ENCODE measurements at regions not wholly inside any gene's neighbourhood (a gene's known extent, or its start where the extent isn't known, plus 50 kb on each side); places are given as distances from the start of the nearest gene placed in this dataset.
"Not testable (repeated sequence)": the region's sequence is repeated elsewhere in the genome, so short reads cannot be mapped to it uniquely, and the experiment has no call there.

DNA sequence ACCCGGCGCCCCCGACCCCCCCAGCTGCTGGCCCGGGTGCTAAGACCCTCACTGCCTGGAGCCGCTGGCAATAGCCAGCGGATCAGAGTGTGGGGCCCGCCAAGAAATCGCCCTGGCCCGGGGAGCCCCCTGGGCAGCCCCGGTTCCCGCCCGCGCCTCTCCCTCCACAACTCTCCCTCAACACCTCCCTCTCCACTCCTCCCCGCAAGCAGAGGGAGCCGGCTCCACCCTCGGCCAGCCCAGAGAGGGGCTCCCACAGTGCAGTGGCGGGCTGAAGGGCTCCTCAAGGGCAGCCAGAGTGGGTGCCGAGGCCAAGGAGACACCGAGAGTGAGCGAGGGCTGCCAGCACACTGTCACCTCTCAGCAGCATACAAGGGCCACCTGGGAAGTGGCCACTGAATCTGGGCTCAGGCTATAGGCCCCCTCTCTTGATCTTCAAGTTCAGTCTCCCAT lies 385.5 kb downstream of the SEC14L1 start:
- DNase-seq (ENCODE audit: low read depth): no peak

DNA sequence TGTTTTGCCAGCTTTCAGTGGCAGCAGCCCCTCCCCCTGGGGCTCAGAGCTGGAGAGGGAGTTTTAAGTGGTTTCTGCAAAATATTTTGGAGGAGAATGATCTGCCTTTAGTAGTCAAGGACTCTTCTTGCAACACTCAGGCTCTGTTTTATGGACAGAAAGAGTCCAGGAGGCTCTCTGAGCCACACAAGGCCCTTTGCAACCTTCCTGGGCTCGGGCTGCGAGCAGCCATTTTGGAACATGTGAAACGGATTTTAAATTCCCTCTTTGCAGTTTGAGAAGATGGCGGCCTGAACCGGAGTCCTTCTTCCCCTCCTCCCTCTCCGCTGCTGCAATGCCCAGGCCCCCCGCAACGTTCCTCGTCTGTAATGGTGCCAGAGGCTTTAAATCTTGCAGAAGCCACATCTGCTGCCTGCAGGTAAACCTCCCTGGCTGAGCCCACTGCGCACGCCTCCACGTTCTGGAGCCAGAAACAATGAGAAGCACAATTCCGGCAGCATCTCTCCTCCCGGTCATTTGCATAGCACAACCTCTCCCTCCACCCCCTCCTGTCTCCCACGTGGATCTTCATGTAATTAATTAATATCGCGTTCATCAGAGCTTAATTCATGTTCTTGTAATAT lies 386.1 kb downstream of the SEC14L1 start:
- DNase-seq (ENCODE audit: low read depth): no peak

DNA sequence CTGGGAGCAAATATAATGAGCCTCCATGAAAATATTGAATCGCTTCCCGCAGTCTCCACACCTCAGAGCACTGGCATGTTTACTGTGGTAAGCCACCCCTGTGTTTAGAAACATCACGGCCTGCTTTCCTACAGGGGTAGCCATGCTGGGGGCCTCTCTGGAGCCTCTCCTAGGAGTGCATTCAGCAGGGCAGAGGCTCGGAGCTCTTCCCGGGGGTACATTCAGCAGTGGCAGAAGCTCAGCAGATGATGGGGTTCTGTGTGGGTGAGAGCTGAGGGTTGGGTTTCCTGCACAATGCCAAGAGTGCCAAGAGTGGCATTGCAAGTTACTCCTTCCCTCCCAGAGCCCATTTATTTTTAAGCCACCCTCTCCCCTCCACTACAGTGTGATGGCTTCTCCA lies 386.6 kb downstream of the SEC14L1 start:
- no peak for DNase-seq (ENCODE audit: low read depth)

DNA sequence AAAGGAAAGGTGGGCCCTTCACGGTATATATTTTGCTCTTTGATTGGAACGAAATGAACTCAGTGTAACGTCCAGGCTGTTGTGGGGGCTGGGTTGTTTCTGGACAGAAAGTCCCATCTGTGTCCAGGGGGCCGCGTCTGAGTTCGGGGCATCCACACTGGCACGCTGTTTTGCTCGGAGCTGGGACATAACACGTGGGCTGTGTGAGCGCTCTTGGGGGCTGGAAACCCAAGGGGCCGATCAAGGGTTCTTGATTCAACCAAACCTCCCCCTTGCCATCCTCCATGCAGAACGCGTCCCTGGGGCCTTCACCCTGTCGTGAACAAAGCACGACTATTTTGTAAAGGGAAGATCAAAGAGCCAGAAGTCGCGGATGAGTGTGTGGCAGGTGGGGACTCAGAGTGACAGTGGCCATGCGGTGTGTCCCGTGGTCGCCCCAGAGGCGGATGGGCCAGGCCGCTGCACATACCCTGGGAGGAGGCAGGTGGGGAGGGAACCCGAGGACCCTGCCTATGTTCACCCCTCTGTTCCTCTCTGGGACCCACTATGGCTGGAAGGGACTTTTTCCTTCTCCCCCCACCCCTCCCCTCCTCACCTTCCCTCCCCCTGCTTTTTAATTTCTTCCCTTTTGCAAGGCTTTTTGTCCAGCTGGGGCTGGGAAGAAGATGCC lies 387.2 kb downstream of the SEC14L1 start:
- DNase-seq (ENCODE audit: low read depth): no peak

DNA sequence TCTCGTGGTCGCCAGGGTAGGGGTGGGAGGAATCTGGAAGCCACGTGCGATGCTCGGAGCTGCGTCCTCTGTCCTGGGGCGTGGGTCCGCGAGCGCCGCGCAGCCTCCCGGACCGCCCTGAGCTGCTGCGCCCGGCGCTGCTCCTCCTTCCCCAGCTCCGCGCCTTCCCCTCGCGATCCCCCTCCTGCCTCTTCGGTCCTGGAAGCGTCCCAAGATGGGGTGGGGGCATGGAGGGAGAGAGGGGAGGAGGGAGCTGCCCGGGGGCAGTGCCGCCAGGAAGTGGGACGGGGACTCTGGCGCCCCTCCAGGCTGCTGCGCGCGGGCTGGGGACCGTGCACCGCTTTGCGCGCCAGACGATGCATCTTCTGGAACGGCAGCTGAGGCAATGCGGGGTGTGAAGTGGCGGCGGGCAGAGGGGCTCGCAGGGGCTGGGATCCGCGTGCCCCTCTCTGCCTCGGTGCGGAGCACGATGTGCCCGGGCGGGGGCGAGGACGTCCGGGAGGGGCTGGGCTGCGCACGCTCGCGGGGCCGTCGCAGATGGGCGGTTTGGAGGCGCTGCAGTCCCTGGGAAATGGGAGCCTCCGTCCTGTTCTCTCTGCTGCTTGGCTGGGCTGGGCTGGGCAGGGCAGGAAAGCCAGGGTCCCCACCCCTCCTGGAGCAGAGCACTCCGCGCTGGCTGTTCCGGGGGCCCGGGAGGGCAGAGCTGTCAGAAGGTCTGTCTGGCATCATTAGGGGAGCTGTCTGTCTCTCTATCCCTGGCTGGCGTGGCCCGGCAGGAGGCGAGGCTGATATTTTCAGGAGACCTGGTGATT lies 388.0 kb downstream of the SEC14L1 start:
- DNase-seq (ENCODE audit: low read depth): no peak

DNA sequence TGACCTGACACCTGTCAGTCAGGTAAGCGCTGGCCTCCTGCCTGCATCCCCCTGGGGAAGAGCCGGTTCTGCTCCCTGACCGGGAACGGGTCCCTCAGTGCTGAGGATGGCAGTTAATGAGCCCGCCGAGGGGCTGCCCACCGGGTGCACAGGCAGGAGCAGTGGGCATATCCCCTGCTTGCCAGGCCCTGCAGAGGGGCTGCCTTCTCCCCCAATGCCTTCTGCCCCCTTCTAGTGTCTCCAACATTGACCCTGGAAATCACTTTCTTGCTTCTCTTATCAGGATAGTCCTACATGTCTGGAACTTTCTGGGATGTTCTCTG lies 388.5 kb downstream of the SEC14L1 start:
- no peak for DNase-seq (ENCODE audit: low read depth)

DNA sequence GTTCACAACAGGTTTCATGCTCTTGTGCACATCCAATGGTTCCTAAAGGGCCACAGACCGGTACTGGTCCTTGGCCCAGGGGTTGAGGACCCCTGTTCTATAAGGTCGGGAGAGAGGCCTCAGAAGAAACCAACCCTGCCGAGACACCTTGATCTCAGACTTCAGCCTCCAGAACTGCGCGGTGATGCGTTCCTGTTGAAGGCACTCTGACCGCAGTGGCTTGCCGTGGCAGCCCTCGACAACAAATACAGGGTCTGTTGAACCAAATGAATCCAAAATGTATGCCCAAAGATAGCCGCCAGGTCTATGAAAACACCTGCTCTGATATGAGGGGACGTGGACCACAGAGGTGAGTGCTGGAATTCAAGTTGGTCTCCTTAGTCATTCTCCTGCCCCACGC lies 389.8 kb downstream of the SEC14L1 start:
- DNase-seq (ENCODE audit: low read depth): no peak

DNA sequence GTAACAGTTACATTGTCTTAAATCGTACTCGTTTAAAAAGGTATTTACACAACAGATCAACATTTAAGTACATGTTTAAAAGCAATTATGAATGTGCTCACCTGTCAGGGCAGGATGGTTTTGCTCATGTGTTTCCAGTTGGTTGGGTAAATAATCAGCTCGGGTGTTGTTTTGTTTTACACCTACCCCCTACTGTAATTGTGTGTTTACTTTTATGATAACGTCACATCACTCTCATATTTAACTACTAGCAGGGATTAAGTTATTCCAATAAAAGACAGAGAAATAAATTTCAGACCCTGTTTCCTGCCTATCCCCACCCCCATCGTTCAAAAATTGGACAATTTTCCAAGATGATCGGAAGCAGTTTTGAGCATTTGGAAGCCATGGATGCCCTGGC lies 390.2 kb downstream of the SEC14L1 start:
- DNase-seq (ENCODE audit: low read depth): no peak

DNA sequence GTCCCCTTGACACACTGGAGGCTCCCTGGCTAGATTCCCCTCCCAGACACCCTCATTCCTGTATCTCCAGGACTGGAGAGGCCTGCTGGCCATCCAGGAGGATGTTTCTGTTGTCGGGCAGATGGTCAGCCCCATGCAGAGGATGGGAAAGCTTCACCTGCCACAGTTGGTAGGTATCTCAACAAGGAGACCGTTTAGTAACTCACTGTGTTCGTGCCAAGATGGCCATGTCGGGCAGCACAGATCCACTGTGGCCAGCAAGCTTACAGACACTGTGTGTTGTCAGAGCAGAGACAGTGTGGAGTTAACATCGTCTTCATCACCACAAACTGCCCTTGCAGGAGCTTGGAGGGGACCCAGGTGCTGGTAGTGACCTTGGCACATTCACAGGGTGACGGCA lies 390.9 kb downstream of the SEC14L1 start:
- no peak for DNase-seq (ENCODE audit: low read depth)

DNA sequence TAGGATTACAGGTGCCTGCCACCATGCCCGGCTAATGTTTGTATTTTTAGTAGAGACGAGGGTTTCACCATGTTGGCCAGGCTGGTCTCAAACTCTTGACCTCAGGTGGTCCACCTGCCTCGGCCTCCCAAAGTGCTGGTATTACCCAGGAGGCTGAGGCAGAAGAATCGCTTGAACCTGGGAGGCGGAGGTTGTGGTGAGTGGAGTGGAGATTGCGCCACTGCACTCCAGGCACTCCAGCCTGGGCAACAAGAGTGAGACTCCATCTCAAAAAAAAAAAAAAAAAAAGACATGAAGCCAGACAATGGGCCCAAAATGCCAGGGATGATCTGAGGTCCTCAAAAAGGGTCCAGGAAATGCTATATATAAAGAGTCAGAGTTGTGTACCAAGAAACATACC lies 392.9 kb downstream of the SEC14L1 start:
- DNase-seq (ENCODE audit: low read depth): not testable (repeated sequence)

DNA sequence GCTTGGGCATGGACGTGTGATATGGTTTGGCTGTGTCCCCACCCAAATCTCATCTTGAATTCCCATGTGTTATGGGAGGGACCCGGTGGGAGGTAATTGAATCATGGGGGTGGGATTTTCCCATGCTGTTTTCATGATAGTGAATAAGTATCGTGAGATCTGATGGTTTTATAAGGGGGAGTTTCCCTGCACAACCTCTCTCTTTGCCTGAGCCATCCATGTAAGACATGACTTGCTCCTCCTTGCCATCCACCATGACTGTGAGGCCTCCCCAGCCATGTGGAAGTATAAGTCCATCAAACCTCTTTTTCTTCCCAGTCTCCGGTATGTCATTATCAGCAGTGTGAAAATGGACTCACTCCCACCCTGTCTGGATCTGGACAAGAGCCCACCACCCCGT lies 393.4 kb downstream of the SEC14L1 start:
- DNase-seq (ENCODE audit: low read depth): no peak

DNA sequence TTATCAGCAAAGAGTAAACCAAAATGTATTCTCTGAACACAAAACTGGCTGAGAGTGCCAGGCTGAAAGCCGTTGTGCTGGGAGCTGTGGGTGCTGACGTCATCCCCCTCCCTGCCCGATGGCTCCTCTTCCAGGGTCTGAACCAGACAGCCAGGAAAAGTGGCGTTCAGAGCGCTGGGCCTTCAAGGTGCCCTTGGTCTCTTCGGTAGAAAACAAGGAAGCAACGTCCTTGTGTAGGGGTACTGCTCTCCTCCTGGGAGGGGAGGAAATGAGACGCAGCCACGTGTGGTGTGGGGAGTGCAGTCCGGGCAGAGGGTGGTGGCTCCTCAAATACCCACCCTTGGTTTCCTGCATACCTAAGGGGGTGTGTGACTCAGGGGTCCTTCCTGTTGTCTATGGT lies 394.7 kb downstream of the SEC14L1 start:
- no peak for DNase-seq (ENCODE audit: low read depth)

DNA sequence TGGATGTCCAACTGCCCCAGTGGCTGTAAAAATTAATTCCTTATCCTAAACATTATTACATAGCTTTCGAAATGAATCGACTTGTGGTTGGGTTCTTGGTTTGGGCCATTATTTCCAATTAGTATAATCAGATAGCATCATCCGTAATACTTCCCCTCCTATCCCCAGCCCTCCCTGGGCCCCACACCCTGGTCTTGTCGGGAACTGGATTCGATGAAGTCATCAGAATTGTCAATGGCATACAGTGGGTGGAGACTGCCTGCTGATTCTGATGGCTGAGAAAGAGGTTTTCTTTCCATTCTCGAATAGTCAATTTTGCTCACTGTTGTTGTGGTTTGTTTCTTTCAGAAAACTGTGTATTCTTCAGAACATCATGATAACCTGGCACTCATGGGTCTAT lies 395.1 kb downstream of the SEC14L1 start:
- no peak for DNase-seq (ENCODE audit: low read depth)

DNA sequence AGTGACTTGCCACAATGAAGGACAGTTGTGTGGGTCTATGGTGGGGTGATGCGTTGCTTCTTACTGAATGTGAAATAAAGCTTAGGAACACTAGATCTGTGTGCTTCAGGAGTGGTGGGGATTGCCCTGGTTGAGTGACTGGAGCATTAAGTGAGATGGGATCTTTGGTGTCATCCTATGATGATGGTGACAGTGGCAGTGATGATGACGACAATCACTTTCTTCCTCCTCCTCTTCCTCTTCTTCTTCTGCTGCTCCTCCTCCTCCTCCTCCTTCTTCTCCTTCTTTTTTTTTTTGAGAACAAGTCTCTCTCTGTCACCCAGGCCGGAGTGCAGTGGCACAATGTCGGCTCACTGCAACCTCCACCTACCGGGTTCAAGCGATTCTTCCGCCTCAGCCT lies 396.8 kb downstream of the SEC14L1 start:
- DNase-seq (ENCODE audit: low read depth): no peak

DNA sequence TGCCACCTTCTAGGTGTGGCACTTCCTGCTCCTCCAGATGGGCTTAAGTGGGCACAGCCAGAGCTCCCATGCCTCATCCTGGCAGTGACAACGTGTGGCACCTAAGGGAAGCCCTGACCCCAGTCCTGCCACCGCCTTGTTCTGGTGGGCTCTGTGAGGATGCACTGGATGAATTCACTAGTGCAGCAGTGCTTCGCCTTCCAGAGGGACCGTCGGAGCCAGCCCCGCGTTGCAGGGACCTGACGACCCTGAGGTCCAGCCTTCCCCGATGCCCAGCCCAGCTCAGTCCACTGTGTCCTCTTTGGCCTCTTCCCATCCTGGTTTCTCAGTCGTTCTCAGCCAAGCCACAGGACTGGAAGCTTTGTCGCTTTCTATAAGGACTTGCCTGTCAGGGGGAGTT lies 399.8 kb downstream of the SEC14L1 start:
- DNase-seq (ENCODE audit: low read depth): no peak

DNA sequence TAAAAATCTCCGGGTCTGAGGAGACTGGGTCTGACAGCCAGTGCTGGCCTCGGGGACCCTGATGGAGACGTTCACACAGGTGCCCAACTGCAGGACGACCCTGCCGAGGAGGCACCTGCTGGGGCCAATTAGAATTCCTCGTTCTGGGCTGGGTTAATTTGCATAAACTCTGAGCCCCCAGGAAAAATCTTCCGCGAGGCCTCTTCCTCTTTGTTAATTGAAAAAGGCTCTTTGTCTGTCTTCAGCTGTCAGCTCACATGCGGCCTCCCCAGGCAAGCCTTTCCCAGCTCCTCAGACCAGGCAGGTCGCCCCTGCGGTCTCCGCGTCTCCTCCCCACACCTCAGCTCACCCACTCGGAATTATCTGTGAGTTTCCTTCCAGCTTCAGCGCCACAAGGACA lies 400.2 kb downstream of the SEC14L1 start:
- no peak for DNase-seq (ENCODE audit: low read depth)

DNA sequence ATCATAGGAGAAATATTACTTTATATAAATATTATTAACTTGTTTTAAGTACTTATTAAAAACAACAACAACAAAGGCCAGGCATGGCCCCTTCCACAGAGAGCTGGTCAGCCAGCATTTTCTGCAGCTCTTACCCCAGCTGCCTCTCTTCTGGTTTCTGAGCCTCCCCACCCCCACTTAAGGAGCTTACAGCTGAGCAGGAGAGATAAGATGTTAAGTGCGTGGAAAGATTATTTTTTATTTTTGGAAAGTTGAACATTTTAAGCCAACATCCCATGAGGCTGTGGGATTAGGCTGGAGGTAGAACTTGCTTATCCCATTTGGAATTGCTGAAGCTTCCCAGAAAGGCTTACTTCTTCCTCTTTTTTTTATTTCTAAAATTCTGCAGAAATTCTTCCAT lies 401.2 kb downstream of the SEC14L1 start:
- no peak for DNase-seq (ENCODE audit: low read depth)

DNA sequence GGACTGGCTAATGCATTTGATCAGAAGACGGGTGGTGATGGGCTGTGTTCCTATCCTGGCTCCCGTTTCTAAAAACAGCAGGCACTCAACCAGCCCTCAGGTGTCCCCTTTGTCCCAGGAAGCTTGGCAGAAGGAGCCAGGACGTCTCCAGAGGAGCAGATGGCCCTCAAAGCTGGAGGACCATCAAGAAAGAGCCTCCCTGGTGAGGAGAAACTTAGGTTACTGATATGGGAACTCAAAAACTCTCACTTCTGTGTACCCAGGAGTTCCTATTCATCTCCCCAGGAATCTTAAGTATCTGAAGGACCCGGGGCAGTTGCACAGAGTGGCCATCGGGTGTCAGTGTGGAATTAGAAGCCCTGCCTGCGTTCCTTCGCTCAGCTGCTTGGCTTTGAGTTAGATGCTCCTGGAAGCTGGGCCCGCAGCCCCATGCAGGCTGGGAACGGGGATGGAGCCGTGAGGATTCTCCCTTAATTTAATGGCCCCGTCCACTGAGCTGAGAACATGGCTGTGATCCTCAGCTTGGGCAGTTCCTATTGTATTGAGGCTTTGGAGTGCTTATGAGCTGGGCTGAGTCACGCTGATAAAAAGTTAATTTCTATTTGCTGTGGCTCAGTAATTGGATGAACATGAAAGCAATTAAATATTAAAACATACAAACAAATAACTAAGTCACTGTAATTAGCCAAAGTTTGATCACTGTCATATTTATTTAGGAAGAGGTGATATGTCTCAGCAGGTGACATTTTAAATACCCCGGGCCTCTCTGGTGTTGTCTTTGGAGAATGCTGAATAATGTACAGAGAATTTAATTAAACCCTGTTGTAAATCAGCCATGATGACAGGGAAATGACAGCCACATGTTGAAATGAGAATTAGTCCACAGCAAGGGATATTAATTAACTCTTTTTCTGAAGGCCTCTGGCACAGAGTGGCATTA lies 402.1 kb downstream of the SEC14L1 start:
- no peak for DNase-seq (ENCODE audit: low read depth)

DNA sequence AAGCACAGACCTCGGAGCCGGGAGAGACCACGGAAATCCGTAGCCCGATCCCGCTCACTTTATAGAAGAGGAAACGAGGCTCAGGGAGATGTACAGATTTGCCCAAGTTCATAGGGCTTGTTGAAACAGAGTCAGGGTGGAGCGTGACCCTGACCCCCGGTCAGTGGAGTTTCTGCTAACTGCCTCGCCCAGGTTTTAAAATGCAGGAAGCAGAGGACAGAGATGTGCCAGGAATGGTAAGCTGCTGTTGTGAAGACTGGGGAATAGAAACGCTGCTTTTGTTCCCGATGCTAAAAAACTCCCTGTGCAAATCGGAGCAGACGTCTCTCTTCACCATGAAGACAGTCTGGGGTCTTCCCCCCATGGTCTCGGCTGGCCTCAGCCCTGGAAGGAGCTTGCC lies 403.0 kb downstream of the SEC14L1 start:
- DNase-seq (ENCODE audit: low read depth): no peak

DNA sequence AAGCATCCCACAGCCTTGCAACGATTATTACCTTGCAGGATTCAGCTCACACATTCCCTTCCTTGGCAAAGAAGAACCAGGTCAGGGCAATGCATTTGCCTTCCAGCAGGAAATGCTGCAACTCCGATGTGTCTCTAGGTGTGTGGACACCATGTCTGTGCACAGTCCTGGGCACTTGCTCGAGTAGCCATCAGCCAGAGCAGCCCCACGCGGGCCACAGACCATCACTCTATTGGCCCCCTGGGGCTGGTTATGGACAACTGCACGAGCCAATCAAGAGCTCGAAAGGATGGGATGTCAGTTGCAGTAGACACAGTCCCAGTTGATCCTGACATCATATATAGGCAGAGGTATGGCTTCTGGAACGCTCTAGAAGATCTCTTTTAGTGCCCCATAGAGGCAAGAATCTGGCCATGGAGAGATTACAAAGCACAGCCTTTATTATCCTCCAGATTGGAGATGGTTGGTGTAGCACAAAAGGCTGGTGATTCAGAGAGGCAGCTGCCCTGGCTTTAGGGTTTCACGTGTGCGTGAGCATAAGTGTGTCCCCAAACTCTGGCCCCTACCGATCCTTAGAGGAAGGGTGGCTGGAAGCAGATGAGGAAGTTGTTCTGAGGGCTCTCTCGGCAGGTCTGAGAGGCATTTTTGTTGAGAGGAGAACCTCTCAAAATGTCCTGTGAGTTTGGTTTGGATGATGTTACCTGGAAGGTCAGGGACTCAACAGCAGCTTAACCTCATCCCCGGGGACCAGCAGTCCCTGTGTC lies 403.8 kb downstream of the SEC14L1 start:
- no peak for DNase-seq (ENCODE audit: low read depth)

DNA sequence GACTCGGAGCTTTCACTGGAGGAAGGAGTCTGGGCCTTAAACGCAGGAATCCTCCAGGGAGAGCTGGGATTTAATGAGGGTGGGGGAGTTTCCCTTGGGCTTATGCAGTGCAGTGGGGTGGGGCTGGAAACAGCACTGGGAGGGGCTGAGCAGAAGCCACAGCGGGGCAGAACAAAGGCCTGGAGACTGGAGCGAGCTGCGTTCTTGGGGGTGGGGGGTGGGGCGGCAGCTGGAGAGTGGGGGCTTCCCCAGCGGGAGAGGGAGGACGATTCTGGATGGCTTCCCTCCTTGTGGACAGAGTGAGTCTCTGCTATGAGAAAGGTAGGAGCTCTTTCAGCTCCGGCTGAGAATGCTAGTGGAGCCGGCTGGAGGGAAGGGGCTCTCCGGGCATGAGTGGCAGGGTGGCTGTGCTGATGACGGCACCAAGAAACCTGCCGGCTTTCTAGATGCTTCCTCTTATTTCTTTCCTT lies 406.0 kb downstream of the SEC14L1 start:
- DNase-seq (ENCODE audit: low read depth): no peak
